HEK293T (cell line): ENCODE measurements at regions not wholly inside any gene's neighbourhood (a gene's known extent, or its start where the extent isn't known, plus 50 kb on each side); places are given as distances from the start of the nearest gene placed in this dataset.

Source experiments
- ARNT ChIP-seq: fragments of 450-650 bp; IDR thresholded peaks from 2 replicates; pipeline ENCODE4 v1.6.1; 2017; ENCODE audit warnings: mild to moderate bottlenecking
- BHLHE40 ChIP-seq: fragments of 450-650 bp; IDR thresholded peaks from 2 replicates; pipeline ENCODE4 v1.6.1; 2016; ENCODE audit warnings: mild to moderate bottlenecking, moderate library complexity, borderline replicate concordance
- FOXK2 ChIP-seq: fragments of 450-650 bp; IDR thresholded peaks from 2 replicates; pipeline ENCODE4 v1.6.1; 2016; ENCODE audit warnings: mild to moderate bottlenecking
- SP1 ChIP-seq: fragments of 450-650 bp; IDR thresholded peaks from 2 replicates; pipeline ENCODE4 v1.6.1; 2017
- TARDBP ChIP-seq: fragments of 450-650 bp; IDR thresholded peaks from 2 replicates; pipeline ENCODE4 v1.6.1; 2016

- no peak for TF ChIP-seq BHLHE40
- TF ChIP-seq SP1 = no peak
- TF ChIP-seq FOXK2 = no peak
- TF ChIP-seq TARDBP = no peak
- TF ChIP-seq ARNT = no peak
Observed at GRCh38 chr5:24102010-24102409, 542.8 kb downstream of the CDH10 start.
